Ishikawa (cell line): ENCODE measurements at regions not wholly inside any gene's neighbourhood (a gene's known extent, or its start where the extent isn't known, plus 50 kb on each side); places are given as distances from the start of the nearest gene placed in this dataset.

ENCODE experiments used
- CEBPB ChIP-seq: IDR thresholded peaks from 2 replicates; pipeline ENCODE4 v1.6.1; 2012
- CREB1 ChIP-seq: IDR thresholded peaks from 2 replicates; pipeline ENCODE4 v1.6.1; 2012; ENCODE audit warnings: low read depth
- EGR1 ChIP-seq: IDR thresholded peaks from 2 replicates; pipeline ENCODE4 v1.6.1; 2012
- EP300 ChIP-seq: IDR thresholded peaks from 2 replicates; pipeline ENCODE4 v1.6.1; 2012; ENCODE audit warnings: borderline replicate concordance
- FOXM1 ChIP-seq: IDR thresholded peaks from 2 replicates; pipeline ENCODE4 v1.6.1; 2012; ENCODE audit warnings: low read depth, borderline replicate concordance
- MAX ChIP-seq: IDR thresholded peaks from 2 replicates; pipeline ENCODE4 v1.6.1; 2012
- NFIC ChIP-seq: IDR thresholded peaks from 2 replicates; pipeline ENCODE4 v1.6.1; 2012
- RAD21 ChIP-seq: IDR thresholded peaks from 2 replicates; pipeline ENCODE4 v1.6.1; 2012; ENCODE audit warnings: low read depth
- REST ChIP-seq: IDR thresholded peaks from 2 replicates; pipeline ENCODE4 v1.6.1; 2012; ENCODE audit warnings: low read depth, mild to moderate bottlenecking
- TAF1 ChIP-seq: IDR thresholded peaks from 2 replicates; pipeline ENCODE4 v1.6.1; 2012; ENCODE audit warnings: low read depth, mild to moderate bottlenecking
- TCF12 ChIP-seq: IDR thresholded peaks from 2 replicates; pipeline ENCODE4 v1.6.1; 2012; ENCODE audit warnings: low read depth
- TEAD4 ChIP-seq: IDR thresholded peaks from 2 replicates; pipeline ENCODE4 v1.6.1; 2012
- USF1 ChIP-seq: IDR thresholded peaks from 2 replicates; pipeline ENCODE4 v1.6.1; 2012
- YY1 ChIP-seq: IDR thresholded peaks from 2 replicates; pipeline ENCODE4 v1.6.1; 2012; ENCODE audit warnings: low read depth
- ZBTB7A ChIP-seq: IDR thresholded peaks from 2 replicates; pipeline ENCODE4 v1.6.1; 2012; ENCODE audit warnings: low read depth

DNA sequence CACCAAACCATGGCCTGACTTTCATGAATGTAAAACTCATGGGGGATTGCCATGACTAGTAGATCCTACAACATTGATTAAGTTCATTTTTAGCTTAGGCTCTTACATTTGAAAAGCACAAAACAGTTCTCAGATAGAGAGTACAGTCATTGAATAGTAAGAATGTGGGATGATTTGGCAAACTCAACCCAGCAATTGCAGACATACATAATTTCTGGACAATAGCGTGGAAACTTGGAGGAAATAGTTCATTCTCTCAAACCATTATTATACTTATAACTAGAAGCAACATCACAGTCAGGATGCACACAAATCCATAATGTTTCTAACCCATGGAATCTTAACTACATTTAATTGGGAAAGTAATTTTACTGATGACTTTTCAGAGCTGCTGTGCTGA lies 598.2 kb downstream of the LMO4 start:
- TF ChIP-seq REST = no peak
- TF ChIP-seq NFIC = no peak
- no peak for TF ChIP-seq TEAD4
- no peak for TF ChIP-seq TAF1
- TF ChIP-seq CEBPB = no peak
- no peak for TF ChIP-seq ZBTB7A
- TF ChIP-seq FOXM1 = no peak
- TF ChIP-seq TCF12 = no peak
- TF ChIP-seq CREB1 = no peak
- no peak for TF ChIP-seq YY1
- no peak for TF ChIP-seq USF1
- no peak for TF ChIP-seq RAD21
- TF ChIP-seq EP300 = no peak
- no peak for TF ChIP-seq EGR1
- no peak for TF ChIP-seq MAX

DNA sequence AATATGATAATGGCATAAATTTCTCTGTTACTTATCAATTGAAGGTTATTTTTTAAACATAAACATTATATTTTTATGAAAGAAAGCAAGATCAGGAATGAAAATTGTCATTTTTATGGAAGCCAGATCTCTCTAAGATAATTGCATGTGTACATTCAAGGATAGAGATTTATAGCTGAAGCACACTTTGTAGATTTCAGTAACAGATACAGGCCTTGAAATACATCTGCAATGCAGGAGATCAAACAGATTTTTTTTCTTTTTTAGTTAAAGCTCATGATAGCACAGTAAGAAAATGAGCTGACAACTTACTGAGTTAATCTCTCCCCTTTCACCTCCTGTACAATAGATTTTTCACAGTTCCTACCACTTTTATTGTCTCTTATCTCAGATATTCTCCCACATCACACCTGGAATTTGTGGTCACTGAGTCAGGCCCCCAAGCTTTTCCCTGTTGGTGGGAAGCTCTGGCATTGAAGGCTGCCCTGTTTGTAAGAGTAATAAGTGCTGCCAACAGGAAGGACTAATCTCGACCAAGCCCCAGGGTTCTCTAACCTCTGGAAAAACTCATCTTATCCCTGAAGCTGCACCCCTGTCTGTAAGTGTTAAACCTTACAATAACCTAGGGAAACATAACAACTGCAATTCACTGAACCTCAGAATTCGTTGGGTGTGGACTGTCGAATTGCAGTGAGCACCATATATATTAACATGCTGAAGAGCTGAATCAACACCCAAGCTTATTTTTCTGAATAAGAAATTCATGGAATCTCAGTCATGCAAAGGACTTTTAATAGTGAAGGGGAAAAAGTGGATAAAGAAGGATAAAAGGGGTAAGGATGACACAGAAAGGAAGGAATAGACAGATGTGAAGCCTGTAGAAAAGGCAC lies 599.0 kb downstream of the LMO4 start:
- no peak for TF ChIP-seq ZBTB7A
- no peak for TF ChIP-seq USF1
- no peak for TF ChIP-seq EGR1
- no peak for TF ChIP-seq YY1
- TF ChIP-seq FOXM1 = no peak
- no peak for TF ChIP-seq MAX
- no peak for TF ChIP-seq TCF12
- TF ChIP-seq TEAD4 = no peak
- no peak for TF ChIP-seq NFIC
- TF ChIP-seq CREB1 = no peak
- TF ChIP-seq RAD21 = no peak
- no peak for TF ChIP-seq REST
- TF ChIP-seq CEBPB = no peak
- TF ChIP-seq TAF1 = no peak
- no peak for TF ChIP-seq EP300

GRCh38 chr1:87928623-87929022 lies 599.9 kb downstream of the LMO4 start:
- TF ChIP-seq EP300 = no peak

- TF ChIP-seq EGR1 (no peak), RAD21 (no peak), FOXM1 (no peak), CEBPB (no peak), NFIC (no peak), TEAD4 (no peak), YY1 (no peak), ZBTB7A (no peak), CREB1 (no peak), REST (no peak), TAF1 (no peak), USF1 (no peak), MAX (no peak), TCF12 (no peak), EP300 (no peak)
Observed at GRCh38 chr1:87929906-87930305, 601.2 kb downstream of the LMO4 start.
